Left kidney (tissue), 1 donor: ENCODE measurements at regions not wholly inside any gene's neighbourhood (a gene's known extent, or its start where the extent isn't known, plus 50 kb on each side); places are given as distances from the start of the nearest gene placed in this dataset.

Experiments
- DNase-seq: peaks from one replicate; pipeline ENCODE4 v3.0.0-alpha.2; 2013

- DNase-seq, result no peak
Observed at GRCh38 chr10:120372917-120373316, 84.1 kb upstream of the PLPP4 start.

DNA sequence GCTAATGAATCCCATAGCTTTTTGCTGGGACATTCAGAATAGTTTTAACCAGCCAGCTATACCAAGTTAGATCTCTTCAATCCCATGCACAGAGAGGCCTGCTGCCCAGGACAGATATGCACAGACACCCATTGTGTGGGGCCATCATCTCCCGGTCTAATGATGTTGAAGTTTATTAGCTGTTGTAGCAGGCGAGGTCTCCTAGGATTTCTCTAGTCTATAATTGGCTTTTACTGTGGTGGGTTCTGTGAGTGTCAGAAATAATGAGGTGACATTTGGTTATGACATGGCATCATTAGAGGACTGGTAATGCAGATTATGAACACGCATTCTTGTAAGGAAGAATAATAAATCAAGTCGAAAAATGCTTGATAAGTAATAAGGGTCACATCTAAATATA lies 81.4 kb upstream of the PLPP4 start:
- DNase-seq, result no peak

GRCh38 chr10:120381931-120382330 lies 75.1 kb upstream of the PLPP4 start:
- DNase-seq, result no peak

GRCh38 chr10:120382360-120382759 lies 74.7 kb upstream of the PLPP4 start:
- DNase-seq, result no peak

DNA sequence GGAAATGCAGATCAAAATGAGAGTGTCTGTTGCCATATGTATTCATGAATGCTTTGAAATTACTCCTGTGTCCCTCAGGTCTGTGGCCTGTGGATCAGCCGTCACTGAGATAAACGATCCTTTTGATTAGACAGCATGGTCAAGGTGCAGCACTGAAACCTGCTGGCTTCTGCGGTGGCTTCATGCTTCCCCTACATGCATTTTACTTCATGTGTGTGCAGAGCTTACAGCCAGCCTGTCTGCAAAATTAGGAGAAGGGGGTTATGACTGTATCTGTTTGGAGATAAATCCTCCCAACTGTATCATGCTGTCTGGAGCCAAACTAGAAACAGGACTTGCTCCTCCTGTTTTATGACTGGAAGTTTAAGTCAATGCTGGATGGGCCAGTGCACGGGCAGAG lies 71.0 kb upstream of the PLPP4 start:
- no peak for DNase-seq

DNA sequence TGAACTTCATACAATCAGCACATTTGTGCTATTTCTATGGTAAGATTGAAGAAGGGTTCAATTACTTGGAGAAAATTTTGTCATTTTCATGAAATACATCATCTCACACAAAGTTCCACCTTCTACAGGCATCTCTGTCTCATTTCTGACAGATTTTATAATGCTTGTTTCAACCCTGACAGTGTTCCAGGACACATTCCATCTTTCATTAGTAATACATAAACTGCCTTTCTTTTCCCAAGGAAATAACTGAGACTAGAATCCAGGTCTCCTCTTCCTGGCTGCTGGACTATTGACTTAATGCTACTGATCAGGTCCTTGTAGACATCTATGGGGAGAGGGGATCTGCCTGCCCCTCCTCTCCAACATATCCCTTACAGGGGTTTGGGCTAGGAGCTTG lies 70.1 kb upstream of the PLPP4 start:
- DNase-seq, result no peak

DNA sequence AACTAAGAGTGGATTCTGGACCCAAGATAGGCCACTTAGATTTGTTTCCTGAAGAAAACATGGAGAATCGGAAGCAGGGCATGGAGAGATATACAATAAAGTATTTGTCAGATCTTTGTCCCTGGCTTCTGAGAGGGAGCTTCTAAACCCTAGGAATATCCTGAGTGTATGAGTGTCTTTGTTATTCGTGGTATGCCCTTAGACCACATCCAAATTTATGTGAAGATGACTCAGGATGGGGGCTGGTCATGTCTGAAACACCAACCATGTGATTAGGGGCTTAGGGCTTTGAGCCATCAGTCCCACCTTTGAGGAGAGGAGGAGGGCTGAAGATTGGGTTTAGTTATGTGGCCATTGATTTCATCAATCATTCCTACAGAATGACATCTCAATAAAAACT lies 69.7 kb upstream of the PLPP4 start:
- DNase-seq, result no peak

- no peak for DNase-seq
Observed at GRCh38 chr10:120392245-120392644, 64.8 kb upstream of the PLPP4 start.

GRCh38 chr10:120392671-120393079 lies 64.4 kb upstream of the PLPP4 start:
- DNase-seq, result no peak

- no peak for DNase-seq
Observed at GRCh38 chr10:120394446-120394845, 62.6 kb upstream of the PLPP4 start.

DNA sequence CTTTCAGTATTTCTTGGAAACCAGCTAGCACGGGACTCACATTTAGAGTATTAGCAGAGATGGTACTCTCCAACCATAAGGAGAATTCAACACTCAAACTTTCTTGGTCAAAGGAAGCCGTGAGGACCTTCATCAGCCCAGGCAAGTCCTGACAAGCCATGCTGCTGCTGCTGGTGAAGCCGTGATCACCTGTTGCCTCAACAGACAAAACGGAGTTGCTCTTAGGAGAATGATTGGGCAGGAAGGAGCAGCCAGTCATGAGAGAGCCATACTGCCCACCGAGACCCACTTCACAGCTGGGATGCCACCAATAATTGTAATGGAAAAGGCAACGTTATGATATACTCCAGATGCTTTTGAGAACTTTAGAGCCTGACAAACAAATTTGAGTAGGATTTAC lies 60.8 kb upstream of the PLPP4 start:
- DNase-seq, result no peak

DNA sequence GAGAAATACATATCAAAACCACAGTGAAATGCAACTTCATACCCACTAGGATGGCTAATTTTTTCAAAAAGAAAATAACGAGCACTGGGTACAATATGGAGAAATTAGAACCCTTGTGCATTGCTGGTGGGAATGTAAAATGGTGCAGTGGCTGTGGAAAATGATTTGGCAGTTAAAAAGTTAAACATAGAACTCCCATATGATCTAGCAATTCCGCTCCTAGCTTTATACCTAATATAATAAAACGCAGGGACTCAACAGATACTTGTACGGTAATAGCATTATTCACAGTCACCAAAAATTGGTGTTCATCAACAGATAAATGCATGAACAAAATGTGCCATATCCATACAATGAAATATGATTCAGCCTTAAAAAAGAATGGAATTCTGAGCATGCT lies 58.8 kb upstream of the PLPP4 start:
- no peak for DNase-seq

DNA sequence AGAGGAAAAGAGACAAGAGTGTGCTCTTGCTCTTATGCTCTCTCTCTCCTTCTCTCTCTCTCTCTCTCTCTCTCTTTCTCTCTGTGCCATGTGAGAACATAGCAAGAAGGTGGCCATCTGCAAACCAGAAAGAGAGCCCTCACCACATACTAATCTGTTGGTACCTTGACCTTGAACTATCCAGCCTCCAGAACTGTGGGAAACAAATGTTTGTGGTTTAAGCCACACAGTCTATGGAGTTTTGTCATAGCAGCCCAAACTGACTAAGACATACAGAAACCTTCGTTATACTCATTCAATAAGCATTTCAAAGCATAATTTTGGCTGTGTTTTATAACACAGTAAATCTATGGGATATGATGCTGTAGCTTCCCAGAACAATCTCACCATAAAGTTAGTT lies 56.4 kb upstream of the PLPP4 start:
- DNase-seq, result no peak

GRCh38 chr10:120402147-120402766 lies 54.8 kb upstream of the PLPP4 start:
- no peak for DNase-seq

- no peak for DNase-seq
Observed at GRCh38 chr10:120403109-120403508, 53.9 kb upstream of the PLPP4 start.

DNA sequence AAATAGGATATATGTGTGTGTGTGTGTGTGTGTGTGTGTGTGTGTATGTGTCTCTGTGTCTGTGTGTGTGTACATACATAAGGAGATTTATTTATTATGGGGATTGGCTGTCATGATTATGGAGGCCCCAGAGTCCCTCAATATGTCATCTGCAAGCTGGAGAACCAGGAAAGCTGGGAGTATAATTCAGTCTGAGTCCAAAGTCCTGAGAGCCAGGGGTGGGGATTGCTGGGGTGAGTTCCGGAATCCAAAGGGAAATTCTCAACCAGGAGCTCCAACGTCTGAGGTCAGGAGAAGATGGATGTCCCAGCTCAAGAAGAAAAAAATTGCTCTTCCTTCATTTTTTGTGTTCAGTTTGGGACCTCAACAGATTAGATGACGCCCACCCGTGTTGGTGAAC lies 50.7 kb upstream of the PLPP4 start:
- DNase-seq, result no peak
